SIG-M5 treated with dmso at 0.1 percent for 504 hours (cell line): ENCODE measurements at regions not wholly inside any gene's neighbourhood (a gene's known extent, or its start where the extent isn't known, plus 50 kb on each side); places are given as distances from the start of the nearest gene placed in this dataset.

ENCODE experiments used
- DNase-seq: peaks from one replicate; lab custom pipeline; 2025; ENCODE audit not compliant: unreplicated experiment; lab: John Stamatoyannopoulos, UW

GRCh38 chr7:101707587-101707986, 78.5 kb upstream of the MYL10 start:
- DNase-seq: no peak

GRCh38 chr7:101708223-101708622, 79.1 kb upstream of the MYL10 start:
- no peak for DNase-seq

GRCh38 chr7:101712652-101713051, 83.6 kb upstream of the MYL10 start:
- DNase-seq: no peak

GRCh38 chr7:101714097-101714496, 85.0 kb upstream of the MYL10 start:
- DNase-seq: no peak

GRCh38 chr7:101717628-101718357, 88.7 kb upstream of the MYL10 start:
- peak; percentile 94 for DNase-seq

- peak; percentile 63 for DNase-seq
Observed at GRCh38 chr7:101718363-101719122, 89.4 kb upstream of the MYL10 start.

GRCh38 chr7:101719123-101719470, 90.0 kb upstream of the MYL10 start:
- DNase-seq: no peak

- DNase-seq: no peak
Observed at GRCh38 chr7:101720324-101720723, 91.2 kb upstream of the MYL10 start.

GRCh38 chr7:101722247-101722646, 93.2 kb upstream of the MYL10 start:
- no peak for DNase-seq

GRCh38 chr7:101723835-101724234, 93.6 kb upstream of the CUX1 start:
- no peak for DNase-seq

- DNase-seq: no peak
Observed at GRCh38 chr7:101724957-101725356, 92.5 kb upstream of the CUX1 start.

- DNase-seq: no peak
Observed at GRCh38 chr7:101725921-101726320, 91.5 kb upstream of the CUX1 start.

GRCh38 chr7:101727184-101727583, 90.2 kb upstream of the CUX1 start:
- no peak for DNase-seq

GRCh38 chr7:101728128-101728527, 89.3 kb upstream of the CUX1 start:
- DNase-seq: no peak

GRCh38 chr7:101728873-101729240, 88.6 kb upstream of the CUX1 start:
- peak; percentile 60 for DNase-seq

- peak; percentile 32 for DNase-seq
Observed at GRCh38 chr7:101729241-101729883, 88.1 kb upstream of the CUX1 start.

GRCh38 chr7:101731502-101732084, 85.8 kb upstream of the CUX1 start:
- no peak for DNase-seq

GRCh38 chr7:101733713-101734475, 83.5 kb upstream of the CUX1 start:
- no peak for DNase-seq

- DNase-seq: no peak
Observed at GRCh38 chr7:101736084-101736483, 81.3 kb upstream of the CUX1 start.

GRCh38 chr7:101739775-101740398, 77.5 kb upstream of the CUX1 start:
- no peak for DNase-seq
